A549 (cell line): ENCODE measurements at regions not wholly inside any gene's neighbourhood (a gene's known extent, or its start where the extent isn't known, plus 50 kb on each side); places are given as distances from the start of the nearest gene placed in this dataset.

ENCODE experiments used
- ATAC-seq, 2 experiments: fragments of 200-7000 bp in 1 of 2; fragments of >200 bp in 1 of 2; cut with Nextera tagmentation in 1 of 2; cut with Tn5 transposase in 1 of 2; 3 replicates each; pipeline versions ENCODE4 v1.8.0 to v1.9.1; 2018 to 2020; ENCODE audit warnings: mild to moderate bottlenecking in 1 of 2, moderate library complexity in 1 of 2
- CTCF ChIA-PET: fragments of 300-600 bp; sonication (Branson Sonifier 250); formaldehyde crosslinking; extraction: SDS; loops from one replicate; lab custom pipeline; 2021; ENCODE audit warnings: antibody characterized with exemption, inconsistent platforms; lab: Yijun Ruan, JAX
- POLR2A ChIA-PET: fragments of 350-600 bp; formaldehyde crosslinking; extraction: SDS; loops from one replicate; lab custom pipeline; 2021; ENCODE audit warnings: antibody characterized with exemption, inconsistent platforms; lab: Yijun Ruan, JAX
- DNase-seq, 2 experiments: peaks; one replicate each; pipeline versions ENCODE4 v3.0.0 to v3.0.0-alpha.2; 2011 to 2016; ENCODE audit warnings: low read depth in 1 of 2, low spot score in 1 of 2
- FAIRE-seq: peaks from 2 replicates; lab custom pipeline; 2011; peaks lifted over from hg19 to GRCh38; lab: Jason Lieb, UNC
- H3K27ac ChIP-seq, 2 experiments: fragments of >200 bp; sonication (Bioruptor Twin); formaldehyde crosslinking; 3 replicates each; pipeline ENCODE4 v1.5.1; 2016 to 2017
- H3K4me1 ChIP-seq: fragments of >200 bp; sonication (Bioruptor Twin); formaldehyde crosslinking; 3 replicates; pipeline ENCODE4 v1.6.1; 2016
- H3K4me2 ChIP-seq: fragments of >200 bp; sonication (Bioruptor Twin); formaldehyde crosslinking; 3 replicates; pipeline ENCODE4 v1.6.1; 2016
- H3K4me3 ChIP-seq: fragments of >200 bp; sonication (Bioruptor Twin); formaldehyde crosslinking; 3 replicates; pipeline ENCODE4 v1.5.1; 2016
- H3K9me3 ChIP-seq: fragments of >200 bp; sonication (Bioruptor Twin); formaldehyde crosslinking; 3 replicates; pipeline ENCODE4 v1.6.1; 2016
- BHLHE40 ChIP-seq: IDR thresholded peaks from 2 replicates; pipeline ENCODE4 v1.6.1; 2012; ENCODE audit warnings: low read depth, low read length, inconsistent platforms
- CBX2 ChIP-seq: fragments of 200-600 bp; sonication (generic); IDR thresholded peaks from 2 replicates; pipeline ENCODE4 v1.6.1; 2016; ENCODE audit warnings: low read depth, mild to moderate bottlenecking, borderline replicate concordance
- CBX8 ChIP-seq: fragments of 200-600 bp; sonication (generic); IDR thresholded peaks from 2 replicates; pipeline ENCODE4 v1.6.1; 2016
- CHD2 ChIP-seq: fragments of 150-350 bp; IDR thresholded peaks from 2 replicates; pipeline ENCODE4 v1.6.1; 2014; ENCODE audit warnings: low read length; ENCODE audit not compliant: partially characterized antibody
- EHF ChIP-seq: fragments of 250-450 bp; sonication (Bioruptor Pico); IDR thresholded peaks from 2 replicates; pipeline ENCODE4 v1.5.0; 2020; ENCODE audit warnings: mild to moderate bottlenecking
- EP300 ChIP-seq, 2 experiments: fragments of >200 bp; sonication (Bioruptor Twin); formaldehyde crosslinking; IDR thresholded peaks; 2 replicates in 1 of 2; 3 replicates in 1 of 2; pipeline ENCODE4 v1.6.1; 2016 to 2017
- FOSB ChIP-seq: fragments of 250-450 bp; sonication (Bioruptor Pico); IDR thresholded peaks from 2 replicates; pipeline ENCODE4 v1.5.0; 2020; ENCODE audit warnings: mild to moderate bottlenecking, moderate library complexity
- GATA3 ChIP-seq: IDR thresholded peaks from 2 replicates; pipeline ENCODE4 v1.6.1; 2012; ENCODE audit warnings: borderline replicate concordance
- HEYL ChIP-seq: fragments of 250-450 bp; sonication (Bioruptor Pico); IDR thresholded peaks from 2 replicates; pipeline ENCODE4 v1.8.0; 2021; ENCODE audit warnings: mild to moderate bottlenecking, moderate library complexity
- HOXA7 ChIP-seq: fragments of 250-450 bp; sonication (Bioruptor Pico); IDR thresholded peaks from 2 replicates; pipeline ENCODE4 v1.5.0; 2020; ENCODE audit warnings: mild to moderate bottlenecking, moderate library complexity
- HOXB5 ChIP-seq: fragments of 250-450 bp; sonication (Bioruptor Pico); IDR thresholded peaks from 2 replicates; pipeline ENCODE4 v1.5.0; 2020; ENCODE audit warnings: mild to moderate bottlenecking, moderate library complexity
- JUN ChIP-seq, 2 experiments: fragments of >200 bp; sonication (Bioruptor Twin); formaldehyde crosslinking; IDR thresholded peaks; 2 replicates in 1 of 2; 3 replicates in 1 of 2; pipeline ENCODE4 v1.6.1; 2016 to 2017
- KDM5A ChIP-seq: fragments of 200-600 bp; sonication (generic); IDR thresholded peaks from 2 replicates; pipeline ENCODE4 v1.6.1; 2016; ENCODE audit warnings: antibody characterized with exemption, mild to moderate bottlenecking
- MAZ ChIP-seq: fragments of 150-350 bp; IDR thresholded peaks from 2 replicates; pipeline ENCODE4 v1.6.1; 2014; ENCODE audit warnings: antibody characterized with exemption, low read depth, low read length, borderline replicate concordance
- NFE2L2 ChIP-seq: fragments of 150-350 bp; conservative IDR thresholded peaks from 2 replicates; pipeline ENCODE4 v1.6.1; 2014; ENCODE audit warnings: low read length
- NPAS2 ChIP-seq: fragments of 250-450 bp; sonication (Bioruptor Pico); IDR thresholded peaks from 2 replicates; pipeline ENCODE4 v1.8.0; 2022; ENCODE audit warnings: mild to moderate bottlenecking, moderate library complexity, borderline replicate concordance
- NR3C1 ChIP-seq: fragments of >200 bp; sonication (Bioruptor Twin); formaldehyde crosslinking; IDR thresholded peaks from 3 replicates; pipeline ENCODE4 v1.6.1; 2017
- POLR2AphosphoS2 ChIP-seq: conservative IDR thresholded peaks from 2 replicates; pipeline ENCODE4 v1.6.1; 2012; ENCODE audit warnings: low read length, improper control_type of control experiment, inconsistent platforms
- RCOR1 ChIP-seq: fragments of 150-350 bp; IDR thresholded peaks from 2 replicates; pipeline ENCODE4 v1.6.1; 2014; ENCODE audit warnings: antibody characterized with exemption, low read length, low read depth
- RNF2 ChIP-seq: fragments of 200-600 bp; sonication (generic); IDR thresholded peaks from 2 replicates; pipeline ENCODE4 v1.6.1; 2016; ENCODE audit warnings: low read depth, mild to moderate bottlenecking, antibody characterized with exemption, moderate library complexity, borderline replicate concordance
- SMC3 ChIP-seq: fragments of >200 bp; sonication (Bioruptor Twin); formaldehyde crosslinking; IDR thresholded peaks from 3 replicates; pipeline ENCODE4 v1.6.1; 2018; ENCODE audit warnings: inconsistent platforms
- TFCP2L1 ChIP-seq: fragments of 250-450 bp; sonication (Bioruptor Pico); IDR thresholded peaks from 2 replicates; pipeline ENCODE4 v1.5.0; 2021; ENCODE audit warnings: mild to moderate bottlenecking
- TP53 ChIP-seq: fragments of 250-450 bp; sonication (Bioruptor Pico); IDR thresholded peaks from 2 replicates; pipeline ENCODE4 v1.5.0; 2021; ENCODE audit warnings: mild to moderate bottlenecking, moderate library complexity
- ZC3H11A ChIP-seq: fragments of 450-650 bp; IDR thresholded peaks from 2 replicates; pipeline ENCODE4 v1.6.1; 2014; ENCODE audit warnings: antibody characterized with exemption, mild to moderate bottlenecking
- WGBS: methylation state at CpG from one replicate; pipeline ENCODE4 v1.1.6; 2017; ENCODE audit errors: missing lambda C conversion rate; 5-methylcytosine and 5-hydroxymethylcytosine counted together
- TF ChIP-seq, protein P1 (sequence below): fragments of 250-450 bp; sonication (Bioruptor Pico); IDR thresholded peaks from 2 replicates; pipeline ENCODE4 v1.5.0; 2020; ENCODE audit warnings: low read depth, mild to moderate bottlenecking, moderate library complexity
- TF ChIP-seq, protein P2 (sequence below): IDR thresholded peaks from 2 replicates; pipeline ENCODE4 v1.6.1; 2012
- TF ChIP-seq, protein P3 (sequence below): fragments of 200-600 bp; sonication (generic); IDR thresholded peaks from 2 replicates; pipeline ENCODE4 v1.6.1; 2016; ENCODE audit warnings: antibody characterized with exemption, mild to moderate bottlenecking, moderate library complexity
- TF ChIP-seq, protein P4 (sequence below): fragments of 150-350 bp; IDR thresholded peaks from 2 replicates; pipeline ENCODE4 v1.6.1; 2014; ENCODE audit warnings: low read depth, mild to moderate bottlenecking, low read length

DNA sequence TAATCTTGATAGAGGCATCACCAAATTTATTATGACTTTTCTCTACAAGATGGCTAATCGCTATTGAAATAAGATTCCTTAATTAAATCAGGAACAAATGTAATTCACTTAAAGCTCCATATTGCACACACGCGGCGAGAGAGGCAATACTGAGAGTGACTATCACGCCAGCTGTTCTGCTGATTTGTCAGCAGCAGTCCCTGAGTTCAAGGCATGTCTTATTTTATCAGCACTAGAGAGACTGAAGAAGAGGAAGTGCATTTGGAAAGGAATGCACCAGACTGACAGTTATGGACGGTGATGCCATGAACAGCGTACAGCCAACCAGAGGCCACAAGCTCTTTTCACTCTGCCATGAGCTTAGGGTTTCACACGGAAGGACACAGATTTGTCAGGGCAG lies 83.6 kb upstream of the SLCO3A1 start (continued):
- no peak for TF ChIP-seq RCOR1

DNA sequence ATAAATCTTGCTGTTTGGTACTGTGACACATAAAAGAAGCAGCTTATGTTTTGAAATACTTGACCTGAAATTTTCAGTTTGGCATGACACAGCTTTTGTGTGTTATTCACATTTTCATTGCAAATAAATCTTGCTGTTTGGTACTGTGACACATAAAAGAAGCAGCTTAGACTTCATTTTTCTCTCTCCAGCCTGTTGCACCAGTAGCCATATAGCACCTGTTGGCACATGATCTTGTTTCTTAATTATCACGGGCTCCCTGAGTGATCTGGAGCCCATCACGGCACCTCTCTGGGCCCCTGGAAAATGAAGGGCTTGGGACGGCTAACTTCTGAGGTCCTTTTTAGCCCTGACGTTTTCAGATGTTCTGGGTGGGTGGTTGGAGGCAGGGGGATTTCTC lies 77.4 kb upstream of the SLCO3A1 start:
- CTCF ChIA-PET, result interaction anchor here (1.3 kb wide), 1 partner anchor 73 kb away, joined by 4 read pairs; no protein-coding TSS in a partner anchor

DNA sequence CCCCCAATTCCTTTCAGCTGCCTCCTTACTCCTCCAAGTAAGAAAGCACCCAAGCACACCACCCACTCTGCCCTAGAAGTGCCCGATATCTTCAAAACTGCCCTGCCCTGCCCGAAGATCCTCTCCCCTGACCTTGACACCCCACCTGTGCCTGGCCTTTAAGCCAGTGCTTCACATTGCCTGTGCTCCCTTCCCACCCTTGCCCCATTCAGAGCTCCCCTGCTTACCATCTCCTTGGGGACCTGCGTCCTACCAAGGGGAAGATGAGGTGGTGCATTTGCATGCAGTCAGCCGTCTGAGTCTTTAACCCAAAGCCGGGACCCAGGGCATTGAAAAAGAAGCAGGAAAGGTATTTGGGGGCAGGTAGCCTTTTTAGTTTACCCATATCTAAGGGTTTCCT lies 73.5 kb upstream of the SLCO3A1 start:
- ChIA-PET CTCF (no interaction called here), POLR2A (no interaction called here)
- TF ChIP-seq TP53 (CRISPR knock-in tag) (no peak), SMC3 (no peak), POLR2AphosphoS2 (no peak), CBX2 (no peak), JUN (IDR thresholded peaks at IDR 0.05) (no peak), NFE2L2 (no peak), GATA3 (no peak), NR3C1 (no peak), ZC3H11A (no peak), TFCP2L1 (CRISPR knock-in tag) (no peak), HEYL (no peak), EP300 (IDR thresholded peaks at IDR 0.05) (no peak)
- TF ChIP-seq, protein P1, sequence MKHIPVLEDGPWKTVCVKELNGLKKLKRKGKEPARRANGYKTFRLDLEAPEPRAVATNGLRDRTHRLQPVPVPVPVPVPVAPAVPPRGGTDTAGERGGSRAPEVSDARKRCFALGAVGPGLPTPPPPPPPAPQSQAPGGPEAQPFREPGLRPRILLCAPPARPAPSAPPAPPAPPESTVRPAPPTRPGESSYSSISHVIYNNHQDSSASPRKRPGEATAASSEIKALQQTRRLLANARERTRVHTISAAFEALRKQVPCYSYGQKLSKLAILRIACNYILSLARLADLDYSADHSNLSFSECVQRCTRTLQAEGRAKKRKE, result no peak
- H3K9me3 ChIP-seq, result no peaks in the 10 kb centered on the region
- 16% methylated on average over 5 of the region's 5 CpGs for WGBS
- no peak overlapping the region for H3K4me2 ChIP-seq
- no peaks in the 10 kb centered on the region for H3K4me1 ChIP-seq
- H3K4me3 ChIP-seq, result no peak overlapping the region
- ATAC-seq (no peak), DNase-seq (no peak), FAIRE-seq (no peak)
- H3K27ac ChIP-seq, result no peak overlapping the region

More for the DNA sequence above, 77.4 kb upstream of the SLCO3A1 start:
- FAIRE-seq, result peak; percentile 70
- Histone ChIP-seq H3K27ac (no peak overlapping the region), H3K4me3 (no peak overlapping the region), H3K9me3 (no peaks in the 10 kb centered on the region), H3K4me1 (no peaks in the 10 kb centered on the region), H3K4me2 (no peak overlapping the region)
- WGBS, result 1% methylated on average over 3 of the region's 4 CpGs
- DNase-seq, result no peak
- ATAC-seq, result no peak
- TF ChIP-seq EHF (CRISPR knock-in tag), result no peak
- no peak for TF ChIP-seq RNF2
- POLR2A ChIA-PET, result no interaction called here

DNA sequence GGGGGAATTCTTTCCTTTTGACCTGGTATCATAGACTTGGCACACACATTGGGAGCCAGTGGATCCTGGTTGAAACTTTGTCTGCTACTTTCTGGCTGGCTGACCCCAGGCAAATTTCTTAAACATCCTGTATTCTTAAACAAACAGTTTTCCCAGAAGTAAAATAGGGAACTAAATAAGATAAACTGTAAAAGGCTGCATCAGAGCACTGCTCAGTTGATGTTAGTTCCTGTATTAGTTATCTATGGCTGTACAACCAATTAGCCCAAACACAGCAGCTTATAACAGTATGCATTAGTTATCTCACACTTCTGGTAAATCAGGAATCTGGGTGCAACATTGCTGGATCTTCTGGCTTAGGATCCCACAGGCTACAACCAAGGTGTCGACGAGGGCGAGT lies 73.1 kb upstream of the SLCO3A1 start:
- ChIA-PET CTCF (no interaction called here), POLR2A (no interaction called here)
- H3K27ac ChIP-seq, result no peak overlapping the region
- no peak overlapping the region for H3K4me3 ChIP-seq
- WGBS, result 0% methylated on average over 3 of the region's 3 CpGs
- FAIRE-seq (no peak), ATAC-seq (no peak), DNase-seq (no peak)
- H3K9me3 ChIP-seq, result no peaks in the 10 kb centered on the region
- no peaks in the 10 kb centered on the region for H3K4me1 ChIP-seq
- H3K4me2 ChIP-seq, result no peak overlapping the region
- TF ChIP-seq HEYL, result no peak
- TF ChIP-seq CBX2, result no peak
- TF ChIP-seq, protein P2, sequence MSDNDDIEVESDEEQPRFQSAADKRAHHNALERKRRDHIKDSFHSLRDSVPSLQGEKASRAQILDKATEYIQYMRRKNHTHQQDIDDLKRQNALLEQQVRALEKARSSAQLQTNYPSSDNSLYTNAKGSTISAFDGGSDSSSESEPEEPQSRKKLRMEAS, result no peak
- TF ChIP-seq, protein P3, sequence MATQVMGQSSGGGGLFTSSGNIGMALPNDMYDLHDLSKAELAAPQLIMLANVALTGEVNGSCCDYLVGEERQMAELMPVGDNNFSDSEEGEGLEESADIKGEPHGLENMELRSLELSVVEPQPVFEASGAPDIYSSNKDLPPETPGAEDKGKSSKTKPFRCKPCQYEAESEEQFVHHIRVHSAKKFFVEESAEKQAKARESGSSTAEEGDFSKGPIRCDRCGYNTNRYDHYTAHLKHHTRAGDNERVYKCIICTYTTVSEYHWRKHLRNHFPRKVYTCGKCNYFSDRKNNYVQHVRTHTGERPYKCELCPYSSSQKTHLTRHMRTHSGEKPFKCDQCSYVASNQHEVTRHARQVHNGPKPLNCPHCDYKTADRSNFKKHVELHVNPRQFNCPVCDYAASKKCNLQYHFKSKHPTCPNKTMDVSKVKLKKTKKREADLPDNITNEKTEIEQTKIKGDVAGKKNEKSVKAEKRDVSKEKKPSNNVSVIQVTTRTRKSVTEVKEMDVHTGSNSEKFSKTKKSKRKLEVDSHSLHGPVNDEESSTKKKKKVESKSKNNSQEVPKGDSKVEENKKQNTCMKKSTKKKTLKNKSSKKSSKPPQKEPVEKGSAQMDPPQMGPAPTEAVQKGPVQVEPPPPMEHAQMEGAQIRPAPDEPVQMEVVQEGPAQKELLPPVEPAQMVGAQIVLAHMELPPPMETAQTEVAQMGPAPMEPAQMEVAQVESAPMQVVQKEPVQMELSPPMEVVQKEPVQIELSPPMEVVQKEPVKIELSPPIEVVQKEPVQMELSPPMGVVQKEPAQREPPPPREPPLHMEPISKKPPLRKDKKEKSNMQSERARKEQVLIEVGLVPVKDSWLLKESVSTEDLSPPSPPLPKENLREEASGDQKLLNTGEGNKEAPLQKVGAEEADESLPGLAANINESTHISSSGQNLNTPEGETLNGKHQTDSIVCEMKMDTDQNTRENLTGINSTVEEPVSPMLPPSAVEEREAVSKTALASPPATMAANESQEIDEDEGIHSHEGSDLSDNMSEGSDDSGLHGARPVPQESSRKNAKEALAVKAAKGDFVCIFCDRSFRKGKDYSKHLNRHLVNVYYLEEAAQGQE, result no peak
- TF ChIP-seq MAZ, result no peak
- TF ChIP-seq HOXB5, result no peak
- TF ChIP-seq KDM5A, result no peak
- TF ChIP-seq CBX8, result no peak
- TF ChIP-seq FOSB, result no peak
- TF ChIP-seq TFCP2L1 (CRISPR knock-in tag), result no peak
- no peak for TF ChIP-seq CHD2
- TF ChIP-seq, protein P4, sequence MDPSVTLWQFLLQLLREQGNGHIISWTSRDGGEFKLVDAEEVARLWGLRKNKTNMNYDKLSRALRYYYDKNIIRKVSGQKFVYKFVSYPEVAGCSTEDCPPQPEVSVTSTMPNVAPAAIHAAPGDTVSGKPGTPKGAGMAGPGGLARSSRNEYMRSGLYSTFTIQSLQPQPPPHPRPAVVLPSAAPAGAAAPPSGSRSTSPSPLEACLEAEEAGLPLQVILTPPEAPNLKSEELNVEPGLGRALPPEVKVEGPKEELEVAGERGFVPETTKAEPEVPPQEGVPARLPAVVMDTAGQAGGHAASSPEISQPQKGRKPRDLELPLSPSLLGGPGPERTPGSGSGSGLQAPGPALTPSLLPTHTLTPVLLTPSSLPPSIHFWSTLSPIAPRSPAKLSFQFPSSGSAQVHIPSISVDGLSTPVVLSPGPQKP, result no peak
- TF ChIP-seq NPAS2 (CRISPR knock-in tag), result no peak
- no peak for TF ChIP-seq HOXA7 (CRISPR knock-in tag)
- no peak for TF ChIP-seq BHLHE40
